HL-60 (cell line): ENCODE measurements at regions not wholly inside any gene's neighbourhood (a gene's known extent, or its start where the extent isn't known, plus 50 kb on each side); places are given as distances from the start of the nearest gene placed in this dataset.

Experiments used
- DNase-seq, 2 experiments: peaks; one replicate each; pipeline ENCODE4 v3.0.0-alpha.2; 2010 to 2020; ENCODE audit warnings: low read depth in 1 of 2, low spot score in 1 of 2
- H3K27ac ChIP-seq: fragments of 250-450 bp; sonication (Bioruptor Pico); replicated peaks from 2 replicates; pipeline ENCODE4 v1.5.1; 2020; ENCODE audit warnings: mild to moderate bottlenecking, moderate library complexity
- H3K27me3 ChIP-seq: fragments of 250-450 bp; sonication (Bioruptor Pico); 2 replicates; pipeline ENCODE4 v1.5.1; 2021; ENCODE audit warnings: mild to moderate bottlenecking, moderate library complexity; ENCODE audit not compliant: insufficient read depth, poor library complexity, severe bottlenecking
- H3K4me3 ChIP-seq: replicated peaks from 2 replicates; pipeline ENCODE4 v1.5.1; 2011; ENCODE audit warnings: mild to moderate bottlenecking, control low read depth, low read length; ENCODE audit not compliant: insufficient read depth
- CTCF ChIP-seq: IDR thresholded peaks from one replicate; pipeline ENCODE4 v1.5.1; 2011; ENCODE audit warnings: low read length, control low read depth, inconsistent platforms; ENCODE audit not compliant: insufficient read depth
- GABPA ChIP-seq: IDR thresholded peaks from 2 replicates; pipeline ENCODE4 v1.6.1; 2012; ENCODE audit warnings: low read depth
- POLR2AphosphoS5 ChIP-seq: IDR thresholded peaks from 2 replicates; pipeline ENCODE4 v1.6.1; 2012; ENCODE audit warnings: low read depth
- REST ChIP-seq: IDR thresholded peaks from 2 replicates; pipeline ENCODE4 v1.6.1; 2012; ENCODE audit warnings: low read depth; ENCODE audit not compliant: insufficient replicate concordance
- SPI1 ChIP-seq: IDR thresholded peaks from 2 replicates; pipeline ENCODE4 v1.6.1; 2012; ENCODE audit warnings: low read depth, mild to moderate bottlenecking, borderline replicate concordance

GRCh38 chr18:78192054-78192453, 787.6 kb upstream of the SALL3 start:
- no peak overlapping the region for H3K4me3 ChIP-seq
- no peak for DNase-seq

GRCh38 chr18:78196280-78196679, 783.3 kb upstream of the SALL3 start:
- no peak for DNase-seq
- H3K4me3 ChIP-seq = no peak overlapping the region
- H3K27ac ChIP-seq = no peak overlapping the region
- peaks cover 11% of the 10 kb centered on the region for H3K27me3 ChIP-seq
- TF ChIP-seq CTCF (no peak), SPI1 (no peak), REST (no peak), GABPA (no peak), POLR2AphosphoS5 (no peak)

More at GRCh38 chr18:78192054-78192453, 787.6 kb upstream of the SALL3 start:
- TF ChIP-seq CTCF = no peak
- no peak for TF ChIP-seq GABPA
- TF ChIP-seq POLR2AphosphoS5 = no peak
- TF ChIP-seq REST = no peak
- TF ChIP-seq SPI1 = no peak
- Histone ChIP-seq H3K27me3 (peaks cover 11% of the 10 kb centered on the region), H3K27ac (no peak overlapping the region)

GRCh38 chr18:78199002-78199401, 780.6 kb upstream of the SALL3 start:
- no peak overlapping the region for H3K4me3 ChIP-seq
- no peak for DNase-seq

GRCh38 chr18:78199611-78200010, 780.0 kb upstream of the SALL3 start:
- Histone ChIP-seq H3K27ac (no peak overlapping the region), H3K4me3 (no peak overlapping the region), H3K27me3 (no peaks in the 10 kb centered on the region)
- TF ChIP-seq CTCF (no peak), GABPA (no peak), SPI1 (no peak), REST (no peak), POLR2AphosphoS5 (no peak)
- DNase-seq = no peak

More at GRCh38 chr18:78199002-78199401, 780.6 kb upstream of the SALL3 start:
- Histone ChIP-seq H3K27me3 (peaks cover 2% of the 10 kb centered on the region), H3K27ac (no peak overlapping the region)
- TF ChIP-seq SPI1 = no peak
